C4-2B (cell line): ENCODE measurements at regions not wholly inside any gene's neighbourhood (a gene's known extent, or its start where the extent isn't known, plus 50 kb on each side); places are given as distances from the start of the nearest gene placed in this dataset.

Experiments used
- ZFX ChIP-seq: fragments of 450-650 bp; IDR thresholded peaks from 2 replicates; pipeline ENCODE4 v1.6.1; 2017
- TF ChIP-seq, protein P1 (sequence below): fragments of 450-650 bp; conservative IDR thresholded peaks from 2 replicates; pipeline ENCODE4 v1.5.1; 2017; ENCODE audit warnings: mild to moderate bottlenecking

GRCh38 chr21:21864321-21864840 lies 866.2 kb downstream of the NCAM2 start:
- TF ChIP-seq, protein P1, sequence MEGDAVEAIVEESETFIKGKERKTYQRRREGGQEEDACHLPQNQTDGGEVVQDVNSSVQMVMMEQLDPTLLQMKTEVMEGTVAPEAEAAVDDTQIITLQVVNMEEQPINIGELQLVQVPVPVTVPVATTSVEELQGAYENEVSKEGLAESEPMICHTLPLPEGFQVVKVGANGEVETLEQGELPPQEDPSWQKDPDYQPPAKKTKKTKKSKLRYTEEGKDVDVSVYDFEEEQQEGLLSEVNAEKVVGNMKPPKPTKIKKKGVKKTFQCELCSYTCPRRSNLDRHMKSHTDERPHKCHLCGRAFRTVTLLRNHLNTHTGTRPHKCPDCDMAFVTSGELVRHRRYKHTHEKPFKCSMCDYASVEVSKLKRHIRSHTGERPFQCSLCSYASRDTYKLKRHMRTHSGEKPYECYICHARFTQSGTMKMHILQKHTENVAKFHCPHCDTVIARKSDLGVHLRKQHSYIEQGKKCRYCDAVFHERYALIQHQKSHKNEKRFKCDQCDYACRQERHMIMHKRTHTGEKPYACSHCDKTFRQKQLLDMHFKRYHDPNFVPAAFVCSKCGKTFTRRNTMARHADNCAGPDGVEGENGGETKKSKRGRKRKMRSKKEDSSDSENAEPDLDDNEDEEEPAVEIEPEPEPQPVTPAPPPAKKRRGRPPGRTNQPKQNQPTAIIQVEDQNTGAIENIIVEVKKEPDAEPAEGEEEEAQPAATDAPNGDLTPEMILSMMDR, result no peak
- TF ChIP-seq ZFX, result no peak
